GM13976 (cell line): ENCODE measurements at regions not wholly inside any gene's neighbourhood (a gene's known extent, or its start where the extent isn't known, plus 50 kb on each side); places are given as distances from the start of the nearest gene placed in this dataset.

ENCODE experiments used
- DNase-seq: peaks from one replicate; pipeline ENCODE4 v3.0.0; 2012; ENCODE audit warnings: low spot score
- in situ Hi-C: fragments of 300-500 bp; cut with MboI; formaldehyde crosslinking; loops from one replicate; pipeline ENCODE4 v1.12.0; 2022; ENCODE audit warnings: low sequenced_read_pairs, mixed read lengths, inconsistent platforms; ENCODE audit not compliant: unreplicated experiment
- TF ChIP-seq, protein P1 (sequence below): IDR thresholded peaks from 2 replicates; pipeline ENCODE4 v1.5.1; 2012; ENCODE audit warnings: borderline replicate concordance, mild to moderate bottlenecking; ENCODE audit not compliant: insufficient read depth; ENCODE audit errors: extremely low read depth, missing control alignments, control extremely low read depth

DNA sequence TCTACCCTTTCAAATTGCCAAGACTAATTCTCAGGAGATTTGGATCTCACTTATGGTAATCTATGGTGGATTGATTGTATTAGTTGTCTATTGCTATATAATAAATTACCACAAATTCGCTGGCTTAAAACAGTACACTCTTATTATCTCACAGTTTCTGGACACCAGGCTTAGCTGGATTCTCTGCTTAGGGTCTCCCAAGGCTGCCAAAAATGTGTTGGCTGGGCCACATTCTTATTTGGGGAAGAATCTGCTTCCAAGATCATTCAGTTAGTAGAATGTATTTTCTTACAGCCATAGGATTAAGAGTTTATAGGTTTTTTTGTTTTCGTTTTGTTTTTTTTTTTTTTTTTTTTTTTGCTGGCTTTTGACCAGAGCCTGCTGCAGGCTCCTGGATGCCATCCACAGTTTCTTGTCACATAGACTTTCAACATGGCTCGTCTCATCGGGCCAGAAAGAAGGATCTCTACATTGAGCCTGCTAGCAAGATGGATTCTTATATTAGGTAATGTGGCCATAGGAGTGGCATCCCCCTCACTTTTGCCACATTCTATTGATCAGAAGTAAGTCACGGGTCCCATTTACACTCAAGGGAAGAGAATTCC lies 415.3 kb downstream of the KIF2B start:
- in situ Hi-C loops = no loop called here
- TF ChIP-seq, protein P1, sequence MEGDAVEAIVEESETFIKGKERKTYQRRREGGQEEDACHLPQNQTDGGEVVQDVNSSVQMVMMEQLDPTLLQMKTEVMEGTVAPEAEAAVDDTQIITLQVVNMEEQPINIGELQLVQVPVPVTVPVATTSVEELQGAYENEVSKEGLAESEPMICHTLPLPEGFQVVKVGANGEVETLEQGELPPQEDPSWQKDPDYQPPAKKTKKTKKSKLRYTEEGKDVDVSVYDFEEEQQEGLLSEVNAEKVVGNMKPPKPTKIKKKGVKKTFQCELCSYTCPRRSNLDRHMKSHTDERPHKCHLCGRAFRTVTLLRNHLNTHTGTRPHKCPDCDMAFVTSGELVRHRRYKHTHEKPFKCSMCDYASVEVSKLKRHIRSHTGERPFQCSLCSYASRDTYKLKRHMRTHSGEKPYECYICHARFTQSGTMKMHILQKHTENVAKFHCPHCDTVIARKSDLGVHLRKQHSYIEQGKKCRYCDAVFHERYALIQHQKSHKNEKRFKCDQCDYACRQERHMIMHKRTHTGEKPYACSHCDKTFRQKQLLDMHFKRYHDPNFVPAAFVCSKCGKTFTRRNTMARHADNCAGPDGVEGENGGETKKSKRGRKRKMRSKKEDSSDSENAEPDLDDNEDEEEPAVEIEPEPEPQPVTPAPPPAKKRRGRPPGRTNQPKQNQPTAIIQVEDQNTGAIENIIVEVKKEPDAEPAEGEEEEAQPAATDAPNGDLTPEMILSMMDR = no peak
- no peak for DNase-seq

DNA sequence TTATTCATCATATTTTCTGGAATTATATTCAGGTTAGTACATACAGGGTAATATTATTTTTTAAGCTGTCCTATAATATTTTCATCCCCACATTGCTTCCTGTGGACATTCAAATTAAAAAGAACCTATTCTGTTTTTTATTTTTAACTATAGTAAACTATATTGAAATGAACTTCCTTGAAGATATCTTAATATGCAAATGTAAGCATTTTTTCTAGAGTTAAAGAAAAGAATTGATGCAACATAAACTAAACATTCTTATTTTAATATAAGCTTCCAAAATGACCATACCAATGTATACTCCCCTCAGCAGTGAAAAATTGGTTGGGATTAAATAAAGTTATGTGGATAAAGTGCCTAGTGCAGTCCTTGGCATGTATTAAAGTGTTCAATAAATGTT lies 416.6 kb downstream of the KIF2B start:
- TF ChIP-seq, protein P1 = no peak

GRCh38 chr17:54255696-54256095 lies 433.0 kb downstream of the KIF2B start:
- TF ChIP-seq, protein P1 = no peak
- no peak for DNase-seq
- in situ Hi-C loops = no loop called here

More for the DNA sequence above, 416.6 kb downstream of the KIF2B start:
- in situ Hi-C loops = no loop called here
- DNase-seq = no peak

DNA sequence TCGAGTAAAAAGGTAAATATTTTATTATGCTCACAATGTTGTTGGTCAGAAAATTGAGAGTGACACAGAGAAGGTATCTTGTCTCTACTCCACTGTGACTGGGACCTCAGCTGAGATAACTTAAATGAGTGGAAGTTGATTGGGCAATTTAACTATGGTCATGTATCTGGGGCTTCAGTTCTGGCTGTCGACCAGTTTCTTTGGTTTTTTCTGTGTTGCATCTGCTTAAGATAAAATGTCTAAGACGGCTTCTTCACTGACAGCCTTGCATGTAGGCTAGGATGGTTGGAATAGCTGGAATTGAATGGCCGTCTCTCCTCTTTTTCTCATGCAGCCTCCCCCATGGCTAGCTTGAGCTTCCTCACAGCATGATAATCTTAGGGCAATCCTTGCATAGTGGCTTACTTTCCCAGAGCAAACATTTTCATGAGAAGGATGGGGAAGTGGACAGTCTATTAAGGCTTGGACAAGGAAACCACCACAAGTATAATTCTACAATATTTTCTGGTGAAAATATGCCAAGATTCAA lies 433.7 kb downstream of the KIF2B start:
- in situ Hi-C loops = no loop called here
- TF ChIP-seq, protein P1 = no peak
- DNase-seq = no peak

- DNase-seq = no peak
- in situ Hi-C loops = no loop called here
- TF ChIP-seq, protein P1 = no peak
These were observed 434.7 kb downstream of the KIF2B start for GRCh38 chr17:54257440-54257839.

DNA sequence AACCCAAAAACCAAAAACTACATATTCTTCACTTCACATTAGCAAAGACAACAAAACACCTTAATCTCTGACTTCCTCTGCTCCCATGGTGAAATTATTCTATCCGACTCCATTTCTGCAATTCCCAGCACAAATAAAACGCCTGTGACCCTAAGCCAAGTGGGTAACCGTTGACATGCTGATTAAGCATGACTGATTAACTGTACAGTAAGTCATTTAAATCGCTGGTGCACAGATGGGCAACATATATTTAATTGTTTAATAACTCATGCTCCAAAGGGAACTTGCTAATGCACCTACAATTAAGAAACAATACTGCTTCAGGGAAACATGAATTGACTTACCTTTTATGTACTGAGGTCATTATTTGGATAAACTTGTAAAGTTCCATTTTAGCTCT lies 436.7 kb downstream of the KIF2B start:
- TF ChIP-seq, protein P1 = no peak
- in situ Hi-C loops = no loop called here
- DNase-seq = no peak

GRCh38 chr17:54261465-54261864 lies 438.7 kb downstream of the KIF2B start:
- in situ Hi-C loops = no loop called here
- TF ChIP-seq, protein P1 = no peak
- no peak for DNase-seq
